ENCODE measurements at regions not wholly inside any gene's neighbourhood (a gene's known extent, or its start where the extent isn't known, plus 50 kb on each side); places are given as distances from the start of the nearest gene placed in this dataset.

- CTCF ChIA-PET = no interaction called here
- H2AK9ac ChIP-seq (replicated peaks; ENCODE audit: low read depth, low read length, poor library complexity) = no peak overlapping the region
Observed at GRCh38 chr4:129254126-129254525, 158.2 kb downstream of the C4orf33 start.

More at GRCh38 chr4:129254126-129254525, 158.2 kb downstream of the C4orf33 start:
- no peak overlapping the region for H2BK5ac ChIP-seq (ENCODE audit: low read depth, low read length, poor library complexity, severe bottlenecking)
- ATAC-seq (ENCODE audit: low read depth) (no peak), DNase-seq (no peak)
- H4K5ac ChIP-seq (ENCODE audit: low read depth, low read length) = no peak overlapping the region
- no peak overlapping the region for H3K27ac ChIP-seq (ENCODE audit: insufficient read depth, low read length)
- H3K9me3 ChIP-seq (ENCODE audit: control insufficient read depth, insufficient read depth, low read length) = no peaks in the 10 kb centered on the region
- H3K9me1 ChIP-seq (ENCODE audit: insufficient read depth, low read length) = no peaks in the 10 kb centered on the region
- no peak overlapping the region for H3K56ac ChIP-seq (ENCODE audit: extremely low read depth, insufficient read depth, low read length)
- no peak overlapping the region for H2BK20ac ChIP-seq (ENCODE audit: low read depth, low read length)
- H3K4me1 ChIP-seq (ENCODE audit: control insufficient read depth, insufficient read depth, low read length) = no peaks in the 10 kb centered on the region
- H2AK5ac ChIP-seq (ENCODE audit: low read depth, low read length) = no peak overlapping the region
- H2BK120ac ChIP-seq (ENCODE audit: low read depth, low read length) = no peak overlapping the region
- no peak overlapping the region for H3K4me3 ChIP-seq (ENCODE audit: insufficient read depth, low read depth, low read length)
- intact Hi-C loops (cut with micrococcal nuclease) = no loop called here
- no peaks in the 10 kb centered on the region for H4K20me1 ChIP-seq (ENCODE audit: insufficient read depth, low read length)
- no peak overlapping the region for H3K14ac ChIP-seq (replicated peaks; ENCODE audit: low read depth, low read length)
- no TSS peak for BruUV-seq (replicated peaks)
- no peak overlapping the region for H2AFZ ChIP-seq (replicated peaks; ENCODE audit: low read length, poor library complexity)
- no peaks in the 10 kb centered on the region for H3K79me1 ChIP-seq (ENCODE audit: low read depth in 1 of 2, low read length in 2 of 2)
- H3K4me2 ChIP-seq (ENCODE audit: low read depth, low read length) = no peak overlapping the region
- no peaks in the 10 kb centered on the region for H3K36me3 ChIP-seq (ENCODE audit: control insufficient read depth, insufficient read depth, low read length)
- in situ Hi-C loops (cut with MboI; ENCODE audit: low sequenced_read_pairs) = no loop called here
- H3K18ac ChIP-seq (ENCODE audit: low read depth, low read length) = no peak overlapping the region
- dilution Hi-C loops (cut with HindIII; ENCODE audit: low sequenced_read_pairs, unreplicated experiment) = no loop called here
- POLR2A ChIA-PET (ENCODE audit: unreplicated experiment) = no interaction called here
- H2BK15ac ChIP-seq (ENCODE audit: low read depth, low read length) = no peak overlapping the region
- H3K23ac ChIP-seq (ENCODE audit: low read depth, low read length) = no peak overlapping the region
- H4K8ac ChIP-seq (ENCODE audit: low read depth in 2 of 2, low read length in 2 of 2) = no peak overlapping the region
- H3K9ac ChIP-seq (ENCODE audit: low read depth, low read length) = no peak overlapping the region
- TF ChIP-seq MXI1 (IDR thresholded peaks at IDR 0.05; ENCODE audit: borderline replicate concordance, low read depth, low read length) = no peak
- TF ChIP-seq FOS (IDR thresholded peaks at IDR 0.05; ENCODE audit: low read depth, low read length) = no peak
- no peak for TF ChIP-seq NFE2L2 (IDR thresholded peaks at IDR 0.05; ENCODE audit: low read depth, low read length)
- TF ChIP-seq SMC3 (IDR thresholded peaks at IDR 0.05; ENCODE audit: low read depth, low read length) = no peak
- no peak for TF ChIP-seq CEBPB (IDR thresholded peaks at IDR 0.05; ENCODE audit: low read depth, low read length)
- no peak for TF ChIP-seq CTCF (conservative IDR thresholded peaks at IDR 0.05; ENCODE audit: low read depth, low read length)
- TF ChIP-seq MAFK (IDR thresholded peaks at IDR 0.05; ENCODE audit: low read depth, low read length) = no peak
- TF ChIP-seq RAD21 (IDR thresholded peaks at IDR 0.05; ENCODE audit: low read length) = no peak
- no peak for TF ChIP-seq ELK1 (IDR thresholded peaks at IDR 0.05; ENCODE audit: borderline replicate concordance, low read depth, low read length)
- TF ChIP-seq BHLHE40 (IDR thresholded peaks at IDR 0.05; ENCODE audit: low read depth, low read length) = no peak
- no peak for TF ChIP-seq RFX5 (IDR thresholded peaks at IDR 0.05; ENCODE audit: low read depth, low read length)
- TF ChIP-seq POLR2A (IDR thresholded peaks at IDR 0.05; ENCODE audit: low read depth, low read length) = no peak
- TF ChIP-seq RCOR1 (IDR thresholded peaks at IDR 0.05; ENCODE audit: insufficient replicate concordance, low read length) = no peak
- no peak for TF ChIP-seq USF2 (IDR thresholded peaks at IDR 0.05; ENCODE audit: low read depth, low read length)
- no peak for TF ChIP-seq CHD1 (IDR thresholded peaks at IDR 0.05; ENCODE audit: low read depth, low read length)
- no peak for TF ChIP-seq MAZ (IDR thresholded peaks at IDR 0.05; ENCODE audit: borderline replicate concordance, low read depth, low read length)
- no peaks in the 10 kb centered on the region for H3K27me3 ChIP-seq (ENCODE audit: control insufficient read depth, insufficient read depth, low read length)
- H3K4ac ChIP-seq (ENCODE audit: low read depth, low read length) = no peak overlapping the region
- H4K91ac ChIP-seq (ENCODE audit: insufficient read depth, low read depth, low read length) = no peak overlapping the region

Measured in IMR-90 (cell line).